ENCODE measurements at regions not wholly inside any gene's neighbourhood (a gene's known extent, or its start where the extent isn't known, plus 50 kb on each side); places are given as distances from the start of the nearest gene placed in this dataset.

DNA sequence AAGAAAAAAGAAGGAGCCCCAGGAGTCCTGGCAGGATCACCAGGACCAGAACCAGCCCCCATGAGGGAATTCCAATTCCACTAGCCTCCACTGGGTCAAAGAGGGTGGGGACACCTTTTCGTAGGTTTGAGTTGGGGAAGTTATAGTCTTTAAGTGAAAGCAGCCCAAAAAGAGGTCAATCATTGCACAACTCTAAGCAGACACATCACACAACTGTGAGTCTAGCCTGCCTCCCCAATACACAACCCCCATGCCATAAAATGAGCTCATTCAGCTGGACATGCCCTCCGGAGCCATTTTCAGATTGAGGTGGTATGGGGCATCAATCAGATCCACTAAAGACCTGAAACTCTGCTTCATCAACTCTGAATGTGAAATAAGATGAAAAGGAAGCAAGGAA lies 179.9 kb downstream of the NPHP4 start:
- intact Hi-C loops (cut with micrococcal nuclease): no loop called here

DNA sequence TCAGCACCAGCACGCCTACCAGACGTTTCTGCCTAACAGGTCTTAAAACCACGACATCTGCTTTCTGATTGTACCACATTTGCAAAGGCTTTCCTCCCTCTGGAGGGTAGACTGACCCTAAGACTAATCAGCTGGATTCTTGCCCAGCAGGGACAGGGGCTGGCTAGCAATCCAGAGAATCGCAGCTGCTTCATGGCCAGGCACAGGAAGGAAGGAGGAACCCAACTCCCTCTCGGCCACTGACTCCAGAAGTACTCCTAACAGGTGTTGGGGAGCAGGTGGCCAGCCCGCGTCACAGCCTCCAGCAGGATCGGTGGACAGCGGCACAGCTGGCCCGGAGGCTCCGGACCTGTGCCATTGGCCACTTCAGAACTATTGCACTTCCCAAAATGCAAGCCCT lies 180.8 kb downstream of the NPHP4 start:
- intact Hi-C loops (cut with micrococcal nuclease): no loop called here

DNA sequence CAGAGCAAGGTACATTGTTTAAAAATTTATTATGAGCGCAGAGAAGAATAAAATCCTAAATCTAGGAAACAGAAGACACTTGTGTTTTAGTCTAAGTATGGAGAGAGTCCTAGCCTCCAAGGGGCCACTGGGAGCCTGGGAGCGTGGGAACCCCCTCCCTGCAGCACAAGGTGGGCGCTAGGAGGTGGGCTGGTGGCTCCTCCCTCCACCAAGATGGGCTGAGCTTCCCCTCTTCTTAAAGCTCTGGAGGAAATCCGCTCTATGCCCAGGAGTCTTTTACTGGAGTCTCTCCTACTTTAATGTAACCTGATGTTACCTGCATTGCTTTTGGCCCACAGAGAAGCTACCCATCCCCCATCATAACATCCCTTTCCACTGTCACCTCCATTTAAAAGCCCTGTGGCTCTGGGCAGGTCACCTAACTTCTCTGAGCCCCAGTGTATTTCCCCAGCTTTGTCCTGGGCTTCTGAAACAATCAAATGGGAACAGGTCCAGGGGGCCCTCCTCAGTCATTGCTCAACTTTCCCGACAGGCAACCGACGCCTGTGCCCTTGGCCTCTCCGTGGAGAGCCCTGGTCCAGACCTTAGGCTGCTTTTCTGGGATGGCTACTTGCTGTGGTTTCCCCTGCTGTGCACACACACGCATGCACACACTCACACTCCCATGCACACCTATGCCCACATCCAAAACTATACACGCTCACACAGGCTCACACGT lies 181.5 kb downstream of the NPHP4 start:
- intact Hi-C loops (cut with micrococcal nuclease): no loop called here

DNA sequence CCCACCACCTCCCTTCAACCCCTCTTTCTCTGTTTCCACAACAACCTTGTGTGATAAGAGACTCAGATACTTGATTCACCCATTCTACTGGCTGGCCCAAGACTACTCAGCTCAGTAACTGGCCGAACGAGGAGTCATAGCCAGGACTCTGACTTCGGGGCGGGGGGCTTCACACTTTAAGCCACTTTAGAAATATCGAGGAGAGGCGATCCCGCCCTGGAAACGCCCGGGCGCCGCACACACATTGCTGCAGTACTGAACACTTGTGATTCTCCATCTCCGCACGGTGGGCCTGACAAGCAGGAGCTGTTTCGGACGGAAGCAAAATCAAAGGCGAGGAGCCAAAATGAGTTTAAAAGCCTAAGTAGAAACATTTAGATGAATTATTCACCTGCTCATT lies 182.1 kb downstream of the NPHP4 start:
- intact Hi-C loops (cut with micrococcal nuclease): no loop called here

DNA sequence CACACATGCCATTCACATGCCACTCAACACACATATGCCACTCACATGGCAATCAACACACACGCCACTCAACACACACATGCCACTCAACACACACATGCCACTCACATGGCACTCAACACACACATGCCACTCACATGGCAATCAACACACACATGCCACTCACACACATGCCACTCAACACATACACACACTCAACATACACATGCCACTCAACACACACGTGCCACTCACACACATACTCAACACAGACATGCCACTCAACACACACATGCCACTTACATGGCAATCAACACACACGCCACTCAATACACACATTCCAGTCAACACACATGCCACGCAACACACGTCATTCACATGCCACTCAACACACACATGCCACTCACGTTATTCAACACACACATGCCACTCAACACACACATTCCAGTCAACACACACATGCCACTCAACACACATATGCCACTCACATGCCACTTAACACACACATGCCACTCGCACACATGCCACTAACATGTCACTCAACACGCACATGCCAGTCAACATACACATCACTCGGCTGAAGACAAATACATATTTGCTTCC lies 182.9 kb downstream of the NPHP4 start:
- intact Hi-C loops (cut with micrococcal nuclease): no loop called here

DNA sequence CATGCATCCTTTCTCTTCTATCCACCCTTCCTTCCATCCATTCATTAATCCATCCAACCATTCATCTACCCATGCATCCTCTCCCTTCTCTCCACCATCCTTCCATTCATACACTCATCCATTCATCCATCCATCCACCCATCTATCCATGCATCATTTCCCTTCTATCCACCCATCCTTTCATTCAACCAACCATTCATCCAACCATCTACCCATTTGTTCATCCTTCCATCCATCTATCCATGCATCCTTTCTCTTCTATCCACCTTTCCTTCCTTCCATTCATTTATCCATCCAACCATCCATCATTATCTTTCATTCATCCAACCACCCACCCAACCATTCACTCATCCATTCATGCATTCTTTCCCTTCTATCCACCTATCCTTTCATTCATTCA lies 188.4 kb downstream of the NPHP4 start:
- intact Hi-C loops (cut with micrococcal nuclease): no loop called here

DNA sequence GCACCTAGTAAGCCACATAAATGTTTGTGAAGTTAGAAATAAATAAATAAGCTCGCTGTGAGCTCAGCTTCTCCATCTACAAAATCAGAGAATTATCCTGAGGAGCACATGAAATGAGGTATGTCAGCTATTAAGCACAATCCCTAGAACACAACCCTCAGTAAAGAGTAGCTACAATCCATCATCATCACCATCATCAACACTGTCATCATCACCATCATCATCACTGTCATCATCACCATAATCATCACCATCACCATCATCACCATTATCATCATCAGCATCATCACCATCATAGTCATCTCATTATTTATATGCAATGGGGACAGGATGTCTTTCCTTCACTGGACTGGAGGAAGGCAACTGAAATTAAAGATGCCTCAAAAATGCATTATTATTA lies 189.6 kb downstream of the NPHP4 start:
- intact Hi-C loops (cut with micrococcal nuclease): no loop called here

DNA sequence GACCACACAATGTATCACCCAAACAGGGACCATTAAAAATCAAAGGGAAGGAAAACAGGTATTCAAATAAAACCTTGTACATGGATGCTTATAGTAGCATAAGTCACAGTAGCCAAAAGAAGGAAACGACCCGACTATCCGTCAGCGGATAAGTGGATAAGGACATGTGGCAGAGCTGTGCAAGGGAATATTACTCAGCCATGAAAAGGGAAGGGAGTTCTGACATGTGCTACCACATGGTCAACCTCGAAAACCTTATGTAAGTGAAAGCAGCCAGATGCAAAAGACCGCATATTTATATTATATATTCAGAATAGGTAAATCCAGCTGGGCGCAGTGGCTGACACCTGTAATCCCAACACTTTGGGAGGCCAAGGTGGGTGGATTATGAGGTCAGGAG lies 193.3 kb downstream of the NPHP4 start:
- intact Hi-C loops (cut with micrococcal nuclease): no loop called here

DNA sequence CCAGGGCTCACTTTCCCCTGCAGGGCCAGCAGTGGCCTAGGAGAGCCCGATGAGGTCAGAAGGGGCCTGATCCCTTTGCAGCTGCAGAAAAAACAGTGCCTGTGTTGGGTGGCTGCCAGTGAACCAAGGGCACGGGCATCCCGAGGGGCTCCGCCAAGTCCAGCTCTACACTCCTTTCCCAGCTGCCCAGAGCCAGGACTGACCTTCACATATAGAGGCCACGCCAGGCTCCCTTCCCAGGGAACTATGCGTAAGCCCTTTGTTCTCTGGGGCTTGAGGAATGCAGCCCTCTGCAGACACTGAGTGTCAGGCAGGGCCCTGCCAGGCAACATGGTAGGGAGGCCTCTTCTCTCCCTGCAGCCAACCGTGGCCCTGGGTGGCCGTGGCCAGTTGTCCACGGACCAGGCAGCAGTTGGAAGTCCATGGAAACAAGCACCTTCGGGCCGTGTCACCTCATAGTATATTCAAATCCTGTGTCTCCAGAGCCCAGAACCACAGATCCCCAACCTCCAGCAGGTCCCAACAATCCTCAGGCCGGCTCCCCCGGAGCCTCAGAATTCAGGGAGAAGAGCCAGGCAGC lies 194.0 kb downstream of the NPHP4 start:
- intact Hi-C loops (cut with micrococcal nuclease): no loop called here

DNA sequence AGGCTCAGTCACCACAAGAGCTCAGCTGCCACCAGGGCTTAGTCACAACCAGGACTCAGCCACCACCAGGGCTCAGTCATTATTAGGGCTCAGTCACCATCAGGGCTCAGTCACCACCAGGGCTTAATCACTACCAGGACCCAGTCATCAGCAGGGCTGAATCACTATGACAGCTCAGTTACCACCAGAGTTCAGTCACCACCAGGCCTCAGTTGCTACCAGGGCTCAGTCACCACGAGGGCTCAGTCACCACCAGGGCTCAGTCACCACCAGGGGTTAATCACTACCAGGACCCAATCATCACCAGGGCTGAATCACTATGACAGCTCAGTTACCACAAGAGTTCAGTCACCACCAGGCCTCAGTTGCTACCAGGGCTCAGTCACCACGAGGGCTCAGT lies 196.2 kb downstream of the NPHP4 start:
- intact Hi-C loops (cut with micrococcal nuclease): no loop called here

DNA sequence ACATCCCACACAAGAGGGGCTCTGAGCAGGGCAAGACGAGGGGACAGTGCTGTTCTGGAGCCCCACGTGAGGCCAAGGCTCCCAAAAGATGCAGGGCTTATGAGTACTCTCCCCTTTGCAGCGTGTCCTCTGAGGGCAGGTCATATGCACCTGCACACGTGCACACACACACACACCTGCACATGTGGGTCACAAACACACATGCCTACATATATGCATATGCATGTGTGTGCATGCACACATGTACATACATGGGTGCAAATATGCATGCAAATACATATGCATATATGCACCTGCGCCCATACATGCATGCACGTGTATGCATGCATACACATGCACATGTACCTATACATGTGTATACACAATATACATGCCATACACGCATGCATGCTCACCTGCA lies 197.9 kb downstream of the NPHP4 start:
- intact Hi-C loops (cut with micrococcal nuclease): no loop called here

DNA sequence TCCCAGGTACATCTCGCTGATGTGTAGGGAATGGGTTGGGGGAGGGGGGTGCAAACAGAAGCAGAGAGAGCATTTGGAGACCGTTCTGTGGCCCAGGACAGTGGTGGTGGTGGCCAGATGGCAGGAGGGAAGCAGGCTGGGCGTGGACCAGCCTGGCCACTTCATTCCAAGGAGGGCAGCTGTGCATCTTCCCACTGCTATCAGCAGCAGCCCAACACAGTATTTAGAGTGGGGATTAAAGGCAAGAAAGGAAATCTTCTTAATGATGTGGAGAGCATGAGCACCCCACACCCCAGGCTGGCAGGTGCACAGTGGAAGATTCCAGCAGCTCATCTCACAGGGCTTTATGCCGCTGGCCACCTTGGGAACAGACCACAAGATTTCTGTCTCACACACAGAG lies 198.7 kb downstream of the NPHP4 start:
- intact Hi-C loops (cut with micrococcal nuclease): no loop called here

DNA sequence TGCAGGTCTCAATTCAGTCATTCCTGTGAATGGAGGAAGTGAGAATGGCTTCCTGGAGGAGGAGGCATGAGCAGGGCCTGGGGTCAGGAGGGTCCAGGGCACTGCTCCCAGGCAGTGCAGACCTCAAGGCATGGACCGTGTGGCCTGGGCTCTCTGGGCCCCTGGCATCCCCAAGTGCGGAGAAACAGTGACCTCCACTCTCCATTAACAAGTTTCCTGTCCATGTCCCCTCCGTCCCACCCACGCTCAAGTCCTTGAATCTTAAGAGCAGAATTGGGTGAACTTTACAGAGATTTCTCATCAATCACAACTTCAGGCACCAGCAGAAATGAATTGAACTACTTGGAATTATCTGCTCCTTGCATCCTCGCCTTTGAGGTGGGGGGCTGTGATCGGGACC lies 211.1 kb downstream of the NPHP4 start:
- intact Hi-C loops (cut with micrococcal nuclease): no loop called here

DNA sequence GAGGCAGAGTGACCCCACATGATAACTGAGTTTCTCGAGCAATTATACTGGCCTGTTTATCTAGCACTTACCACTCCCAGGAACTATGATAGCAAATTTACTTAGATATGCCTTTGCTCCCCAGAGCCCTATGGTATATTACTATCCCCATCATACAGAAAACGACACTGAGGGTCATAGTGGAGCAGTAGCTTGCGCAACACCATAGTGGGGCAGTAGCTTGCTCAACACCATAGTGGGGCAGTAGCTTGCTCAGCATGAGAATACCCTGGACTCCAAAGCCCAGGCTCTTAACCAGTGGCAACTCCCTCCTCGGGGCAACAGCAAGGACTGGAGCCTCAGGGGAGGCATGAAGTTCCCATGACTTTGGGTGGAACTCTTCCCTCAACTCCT lies 211.9 kb downstream of the NPHP4 start:
- intact Hi-C loops (cut with micrococcal nuclease): no loop called here

DNA sequence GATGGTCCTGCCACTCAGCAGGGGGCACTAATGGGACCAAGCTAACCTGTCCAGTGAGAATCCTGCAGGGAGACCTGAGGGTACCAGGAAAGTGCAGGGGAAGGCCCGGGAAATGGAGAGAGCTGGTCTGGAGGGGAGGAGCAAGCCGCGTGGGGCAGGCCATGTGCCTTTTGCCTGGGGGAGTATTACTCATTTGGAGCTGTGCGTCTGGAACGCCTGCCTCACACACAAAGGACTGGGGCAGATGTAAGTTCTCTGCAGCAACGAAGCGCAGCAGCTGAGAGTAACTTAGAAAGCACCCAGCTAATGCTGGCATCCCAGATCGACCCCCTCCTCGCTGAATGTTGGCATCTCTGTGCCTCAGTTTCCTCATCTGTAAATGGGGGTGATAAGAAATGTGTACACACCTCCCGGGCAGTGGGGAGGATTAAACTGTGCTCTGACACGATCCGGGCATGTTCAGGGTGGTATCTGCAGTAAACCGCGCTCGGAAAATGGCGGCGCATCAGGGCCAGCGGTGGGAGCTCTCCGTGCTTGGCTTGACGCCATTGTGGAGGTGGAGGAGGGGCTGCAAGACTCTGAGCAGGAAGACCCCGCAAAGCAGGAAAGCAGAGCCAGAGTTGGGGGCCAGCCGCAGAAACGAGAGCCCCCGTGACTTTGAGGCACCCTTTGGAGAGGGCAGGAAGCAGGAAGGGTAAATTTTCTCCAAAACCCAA lies 212.5 kb downstream of the NPHP4 start:
- intact Hi-C loops (cut with micrococcal nuclease): no loop called here

DNA sequence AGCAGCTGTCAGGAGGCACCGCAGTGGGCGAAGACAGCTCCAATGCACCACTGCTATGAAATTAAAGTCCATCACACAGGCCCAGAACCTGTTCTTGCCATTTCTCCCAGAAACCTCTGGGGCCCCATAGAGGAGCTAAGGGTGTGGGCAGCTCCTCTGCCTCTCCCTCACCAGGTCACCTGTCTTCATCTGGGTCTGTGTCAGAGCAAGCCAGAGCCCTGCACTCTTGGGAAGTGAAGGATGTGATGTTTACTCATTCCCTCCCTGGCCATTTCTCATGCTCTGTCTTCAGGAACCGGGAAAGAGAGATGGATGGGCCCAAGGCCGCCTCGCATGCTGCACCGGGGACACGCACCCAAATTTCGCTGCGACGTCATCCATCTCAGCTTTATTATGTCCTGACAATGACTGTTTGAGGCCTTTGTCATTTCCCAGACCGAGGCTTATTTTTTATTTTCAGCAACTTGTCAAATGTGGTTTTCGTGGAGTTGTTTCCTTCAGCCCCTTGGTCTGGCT lies 216.1 kb downstream of the NPHP4 start:
- intact Hi-C loops (cut with micrococcal nuclease): no loop called here

DNA sequence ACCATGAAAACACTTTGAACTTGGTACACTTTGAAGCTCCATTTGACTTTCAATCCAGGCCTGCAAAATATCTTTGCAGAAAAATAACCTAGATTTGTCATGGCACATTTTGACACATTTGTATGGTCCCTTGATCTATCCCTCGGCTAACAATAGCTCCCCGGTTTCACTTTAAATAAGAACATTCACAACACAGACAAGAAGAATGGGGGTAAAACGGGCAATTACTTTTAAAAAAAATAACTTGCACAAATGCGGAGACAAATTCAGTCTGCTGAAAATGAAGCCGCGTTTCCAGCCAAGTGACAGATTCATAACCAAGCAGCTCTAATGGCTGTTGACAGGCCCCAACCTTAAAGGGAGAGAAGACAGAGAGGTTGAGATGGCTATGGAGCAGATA lies 218.2 kb downstream of the NPHP4 start:
- intact Hi-C loops (cut with micrococcal nuclease): no loop called here

DNA sequence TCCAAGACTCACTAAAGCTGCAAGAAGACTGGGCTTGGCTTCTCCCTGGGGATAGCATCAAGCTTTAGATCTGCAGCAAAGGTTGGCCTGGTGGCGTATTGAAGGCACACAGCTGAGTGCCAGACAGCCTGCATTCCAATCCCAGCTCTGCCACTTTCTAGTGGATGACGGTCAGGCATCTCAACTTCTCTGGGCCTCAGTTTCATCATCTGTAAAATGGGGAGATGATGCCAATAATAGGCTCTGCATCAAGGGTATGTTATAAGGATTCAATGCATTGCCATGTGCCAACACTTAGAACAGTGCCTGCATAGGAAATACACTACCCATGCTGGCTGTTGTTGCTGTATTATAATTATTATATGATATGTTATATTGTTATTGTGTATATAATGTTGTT lies 220.4 kb downstream of the NPHP4 start:
- intact Hi-C loops (cut with micrococcal nuclease): no loop called here

DNA sequence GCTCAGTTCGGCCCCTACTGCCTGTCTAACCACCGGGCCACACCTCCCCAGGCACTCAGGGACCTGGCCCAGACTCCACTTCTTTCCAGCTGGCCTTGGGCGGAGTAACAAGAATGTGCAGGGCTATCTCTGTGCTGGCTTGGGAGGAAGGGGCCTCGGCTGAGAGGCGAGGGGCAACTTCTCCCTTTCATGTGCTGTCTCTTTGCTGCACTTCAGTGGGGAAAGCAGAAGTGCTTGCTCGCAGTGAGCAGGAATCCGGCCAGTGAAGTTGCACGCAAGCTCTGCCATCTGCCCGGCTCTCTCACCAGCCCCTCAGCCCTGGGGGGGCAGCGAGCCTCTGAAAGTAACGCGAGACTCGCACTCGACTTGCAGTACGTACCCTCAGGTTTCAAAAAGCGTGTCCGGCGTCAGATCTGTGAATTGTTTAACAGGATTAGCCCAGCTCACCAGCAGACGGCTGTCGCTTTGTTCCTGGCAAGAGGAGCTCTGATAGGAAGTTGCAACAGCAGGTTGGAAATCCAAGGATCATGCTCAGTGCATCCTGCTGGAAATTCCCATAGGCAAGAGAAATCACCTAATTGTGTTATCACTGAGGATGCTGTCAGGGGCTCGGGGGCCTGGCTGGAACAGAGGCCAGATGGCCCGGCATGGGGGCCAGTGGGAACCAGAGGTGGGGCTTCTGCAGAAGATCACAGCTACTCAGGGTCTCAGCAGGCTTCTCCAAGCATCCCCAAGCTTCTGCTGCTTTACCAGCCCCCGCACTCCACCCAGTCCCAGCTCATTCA lies 221.1 kb downstream of the NPHP4 start:
- intact Hi-C loops (cut with micrococcal nuclease): no loop called here

DNA sequence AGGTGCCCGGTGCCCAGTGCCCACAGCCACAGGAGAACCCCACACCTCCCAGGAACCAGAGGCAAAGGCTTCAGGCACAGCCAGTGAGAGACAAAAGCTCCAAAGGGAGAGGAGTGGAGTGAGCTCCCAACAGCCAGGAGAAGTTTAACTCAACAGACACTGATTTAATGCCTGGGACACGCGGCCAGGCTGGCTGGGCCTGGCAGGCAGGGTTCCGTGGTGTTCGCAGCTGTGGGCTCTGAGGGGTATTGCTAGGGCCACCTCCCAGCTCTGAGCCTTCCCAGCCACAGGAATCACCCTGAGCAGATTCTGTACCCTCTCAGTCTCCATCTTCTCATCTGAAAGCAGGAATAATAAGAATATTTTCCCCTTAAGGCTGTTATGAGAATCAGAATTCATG lies 222.5 kb downstream of the NPHP4 start:
- intact Hi-C loops (cut with micrococcal nuclease): no loop called here

DNA sequence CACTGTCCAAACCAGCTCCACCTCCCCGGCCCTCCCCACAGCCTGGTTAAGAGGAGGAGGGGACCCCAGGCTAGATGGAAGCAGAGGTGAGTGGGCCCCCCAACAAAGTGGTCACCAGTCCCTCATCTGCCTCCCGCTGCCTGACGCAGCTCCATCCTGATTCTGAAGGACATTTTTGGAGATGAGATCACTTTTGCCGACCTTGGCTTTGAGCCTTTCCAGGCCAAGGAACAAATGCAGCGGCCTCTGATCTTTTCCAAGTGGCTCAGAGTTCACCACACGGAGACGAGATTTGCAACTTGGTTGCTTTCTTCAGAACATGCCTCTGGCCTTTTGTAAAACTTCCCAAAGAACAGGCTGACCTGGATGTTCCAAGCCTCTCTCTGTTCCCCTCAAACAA lies 223.1 kb downstream of the NPHP4 start:
- intact Hi-C loops (cut with micrococcal nuclease): no loop called here

DNA sequence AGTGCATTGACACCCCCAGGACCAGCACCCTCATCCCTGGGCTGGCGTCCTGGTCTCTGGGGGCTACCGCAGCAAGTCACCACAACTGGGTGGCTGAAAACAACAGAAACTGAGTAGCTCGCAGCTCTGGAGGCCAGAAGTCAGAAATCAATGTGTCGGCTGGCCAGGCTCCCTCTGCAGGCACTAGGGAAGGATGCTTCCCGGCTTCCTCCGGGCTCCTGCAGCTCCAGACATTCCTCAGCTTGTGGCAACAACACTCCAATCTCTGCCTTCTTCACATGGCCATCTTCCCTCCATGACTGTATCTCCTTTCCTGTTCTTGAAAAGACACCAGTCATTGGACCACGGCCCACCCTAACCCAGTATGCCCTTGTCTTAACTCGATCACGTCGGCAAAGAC lies 224.2 kb downstream of the NPHP4 start:
- intact Hi-C loops (cut with micrococcal nuclease): no loop called here

All from T-helper 1 cell treated with Interleukin-12 subunit alpha and Interleukin-12 subunit beta and Interleukin-4 antibody, amounts not matched to agents 30 ng/mL and 1 ng/mL, for 36 hours (primary cell).